Gastrocnemius medialis (tissue), 4 donors: ENCODE measurements at regions not wholly inside any gene's neighbourhood (a gene's known extent, or its start where the extent isn't known, plus 50 kb on each side); places are given as distances from the start of the nearest gene placed in this dataset.

Experiments used
- POLR2A ChIP-seq, 2 donors: fragments of 450-650 bp; IDR thresholded peaks; one replicate each; pipeline ENCODE4 v1.6.1; 2017; ENCODE audit warnings: antibody characterized with exemption in 2 of 2, mild to moderate bottlenecking in 2 of 2, moderate library complexity in 2 of 2
- TF ChIP-seq, protein P1 (sequence below), 5 experiments: fragments of 450-650 bp in 3 of 5; fragments of 200-600 bp in 2 of 5; sonication (generic) in 2 of 5; IDR thresholded peaks in 4 of 5; conservative IDR thresholded peaks in 1 of 5; 1 replicate in 4 of 5; 2 replicates in 1 of 5; pipeline ENCODE4 v1.5.1; 2016 to 2019; ENCODE audit warnings: antibody characterized with exemption in 5 of 5, mild to moderate bottlenecking in 3 of 5, moderate library complexity in 3 of 5

DNA sequence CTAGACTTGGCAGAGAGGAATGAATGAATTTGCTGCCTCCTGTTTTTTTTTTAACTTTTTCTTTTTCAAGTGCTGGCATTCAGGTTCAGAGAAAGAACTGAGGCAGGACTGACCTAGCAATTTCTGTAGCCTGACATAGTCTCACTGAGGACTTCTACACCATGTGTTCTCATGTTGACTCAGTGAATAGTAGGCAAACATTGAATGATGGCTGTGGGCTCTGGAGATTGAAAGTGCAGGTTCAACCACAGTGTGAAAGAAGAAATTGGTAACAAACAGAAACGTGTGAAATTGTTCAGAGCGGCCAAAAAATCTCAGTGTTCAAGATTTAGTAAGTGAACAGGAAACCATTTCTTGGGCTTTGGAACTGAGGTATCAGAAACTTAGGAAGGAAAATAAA lies 322.4 kb upstream of the GHITM start:
- TF ChIP-seq, protein P1, sequence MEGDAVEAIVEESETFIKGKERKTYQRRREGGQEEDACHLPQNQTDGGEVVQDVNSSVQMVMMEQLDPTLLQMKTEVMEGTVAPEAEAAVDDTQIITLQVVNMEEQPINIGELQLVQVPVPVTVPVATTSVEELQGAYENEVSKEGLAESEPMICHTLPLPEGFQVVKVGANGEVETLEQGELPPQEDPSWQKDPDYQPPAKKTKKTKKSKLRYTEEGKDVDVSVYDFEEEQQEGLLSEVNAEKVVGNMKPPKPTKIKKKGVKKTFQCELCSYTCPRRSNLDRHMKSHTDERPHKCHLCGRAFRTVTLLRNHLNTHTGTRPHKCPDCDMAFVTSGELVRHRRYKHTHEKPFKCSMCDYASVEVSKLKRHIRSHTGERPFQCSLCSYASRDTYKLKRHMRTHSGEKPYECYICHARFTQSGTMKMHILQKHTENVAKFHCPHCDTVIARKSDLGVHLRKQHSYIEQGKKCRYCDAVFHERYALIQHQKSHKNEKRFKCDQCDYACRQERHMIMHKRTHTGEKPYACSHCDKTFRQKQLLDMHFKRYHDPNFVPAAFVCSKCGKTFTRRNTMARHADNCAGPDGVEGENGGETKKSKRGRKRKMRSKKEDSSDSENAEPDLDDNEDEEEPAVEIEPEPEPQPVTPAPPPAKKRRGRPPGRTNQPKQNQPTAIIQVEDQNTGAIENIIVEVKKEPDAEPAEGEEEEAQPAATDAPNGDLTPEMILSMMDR (IDR thresholded peaks at IDR 0.05 in 4 of 5, conservative IDR thresholded peaks at IDR 0.05 in 1 of 5): no peak
- TF ChIP-seq POLR2A (IDR thresholded peaks at IDR 0.05): no peak
